OCI-LY1 (cell line): ENCODE measurements at regions not wholly inside any gene's neighbourhood (a gene's known extent, or its start where the extent isn't known, plus 50 kb on each side); places are given as distances from the start of the nearest gene placed in this dataset.

Experiments used
- H2AFZ ChIP-seq: fragments of 200-600 bp; sonication (generic), shearing (Covaris generic); 2 replicates; pipeline ENCODE4 v1.6.0; 2014; ENCODE audit warnings: antibody characterized with exemption, mild to moderate bottlenecking, low read length
- H3F3A ChIP-seq: fragments of 200-600 bp; sonication (generic), shearing (Covaris generic); 2 replicates; pipeline ENCODE4 v1.6.0; 2014; ENCODE audit warnings: mild to moderate bottlenecking, antibody characterized with exemption, low read length, moderate library complexity; ENCODE audit not compliant: insufficient read depth
- H3K27ac ChIP-seq: fragments of 200-600 bp; sonication (generic); 2 replicates; pipeline ENCODE4 v1.5.1; 2014; ENCODE audit warnings: low read length, mixed run types, mild to moderate bottlenecking, low read depth; ENCODE audit not compliant: poor library complexity, severe bottlenecking
- H3K27me3 ChIP-seq: fragments of 200-600 bp; sonication (generic); 2 replicates; pipeline ENCODE4 v1.6.0; 2014; ENCODE audit warnings: antibody characterized with exemption, mild to moderate bottlenecking, low read length, moderate library complexity; ENCODE audit not compliant: insufficient read depth
- H3K36me3 ChIP-seq: fragments of 200-600 bp; sonication (generic); 2 replicates; pipeline ENCODE4 v1.6.1; 2014; ENCODE audit warnings: mild to moderate bottlenecking, antibody characterized with exemption, low read length, moderate library complexity, mixed read lengths; ENCODE audit not compliant: insufficient read depth
- H3K4me1 ChIP-seq: fragments of 200-600 bp; sonication (generic); 2 replicates; pipeline ENCODE4 v1.5.1; 2014; ENCODE audit warnings: mild to moderate bottlenecking, low read length, moderate library complexity; ENCODE audit not compliant: insufficient read depth, severe bottlenecking
- H3K4me2 ChIP-seq: fragments of 200-600 bp; sonication (generic), shearing (Covaris generic); 2 replicates; pipeline ENCODE4 v1.6.1; 2014; ENCODE audit warnings: low read length
- H3K4me3 ChIP-seq: fragments of 200-600 bp; sonication (generic); 2 replicates; pipeline ENCODE4 v1.5.1; 2014; ENCODE audit warnings: low read length, low read depth, mild to moderate bottlenecking, mixed read lengths; ENCODE audit not compliant: poor library complexity, severe bottlenecking
- H3K79me2 ChIP-seq: fragments of 200-600 bp; shearing (Covaris generic); 2 replicates; pipeline ENCODE4 v1.6.1; 2016; ENCODE audit warnings: mixed run types, low read length, mixed read lengths; ENCODE audit not compliant: insufficient read depth
- H3K9ac ChIP-seq: fragments of 200-600 bp; sonication (generic), shearing (Covaris generic); 2 replicates; pipeline ENCODE4 v1.6.1; 2014; ENCODE audit warnings: mild to moderate bottlenecking, low read length, mixed read lengths
- H3K9me2 ChIP-seq: fragments of 200-600 bp; sonication (generic), shearing (Covaris generic); 2 replicates; pipeline ENCODE4 v1.6.1; 2014; ENCODE audit warnings: low read depth, mild to moderate bottlenecking, low read length, mixed read lengths
- H3K9me3 ChIP-seq: fragments of 200-600 bp; shearing (Covaris generic); 2 replicates; pipeline ENCODE4 v1.6.1; 2014; ENCODE audit warnings: low read length, mixed read lengths
- H4K20me1 ChIP-seq: fragments of 200-600 bp; sonication (generic), shearing (Covaris generic); 2 replicates; pipeline ENCODE4 v1.6.0; 2016; ENCODE audit warnings: mild to moderate bottlenecking, low read length; ENCODE audit not compliant: insufficient read depth
- CTCF ChIP-seq: fragments of 200-600 bp; sonication (generic), shearing (Covaris generic); IDR thresholded peaks from 2 replicates; pipeline ENCODE4 v1.5.1; 2017; ENCODE audit warnings: mild to moderate bottlenecking, antibody characterized with exemption, low read length, moderate library complexity, mixed read lengths
- EZH2 ChIP-seq: fragments of 200-600 bp; sonication (generic), shearing (Covaris generic); IDR thresholded peaks from 2 replicates; pipeline ENCODE4 v1.8.0; 2017; ENCODE audit warnings: borderline replicate concordance, mixed run types, mild to moderate bottlenecking, antibody characterized with exemption, low read length, moderate library complexity, mixed read lengths

GRCh38 chr16:82220541-82220940, 50.5 kb upstream of the MPHOSPH6 start:
- no peaks in the 10 kb centered on the region for H3K9me2 ChIP-seq
- TF ChIP-seq EZH2 (no peak), CTCF (no peak)

More at GRCh38 chr16:82220541-82220940, 50.5 kb upstream of the MPHOSPH6 start:
- Histone ChIP-seq H3K4me1 (no peaks in the 10 kb centered on the region), H3K4me3 (no peak overlapping the region), H3K36me3 (no peaks in the 10 kb centered on the region), H3F3A (no peaks in the 10 kb centered on the region), H3K79me2 (no peaks in the 10 kb centered on the region), H3K27ac (no peak overlapping the region), H3K9ac (no peak overlapping the region), H3K4me2 (no peak overlapping the region), H3K27me3 (no peaks in the 10 kb centered on the region), H2AFZ (no peak overlapping the region), H4K20me1 (no peaks in the 10 kb centered on the region), H3K9me3 (no peaks in the 10 kb centered on the region)
